ENCODE measurements at regions not wholly inside any gene's neighbourhood (a gene's known extent, or its start where the extent isn't known, plus 50 kb on each side); places are given as distances from the start of the nearest gene placed in this dataset.

DNA sequence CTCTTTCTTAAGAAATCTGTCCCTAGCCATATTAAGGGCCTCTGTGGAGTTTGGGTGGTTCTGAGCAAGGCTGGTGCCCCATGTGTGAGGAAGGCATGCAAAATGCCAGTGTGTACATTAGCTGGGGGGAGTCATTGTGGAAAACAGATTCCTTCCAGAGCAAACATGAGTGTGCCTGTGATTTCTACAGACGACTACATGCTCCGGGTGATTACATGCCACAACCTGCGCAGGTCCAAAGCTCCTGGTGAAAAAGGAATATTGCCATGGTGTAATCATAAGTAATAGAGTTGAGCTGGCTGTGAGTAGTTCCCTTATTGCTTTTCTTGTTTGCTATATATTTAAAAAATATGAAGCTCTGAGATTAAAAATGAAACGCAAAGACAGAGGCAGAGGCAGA, 102.1 kb downstream of the ACER2 start:
- no peak for DNase-seq (ENCODE audit: low spot score)
- TF ChIP-seq, protein P1, sequence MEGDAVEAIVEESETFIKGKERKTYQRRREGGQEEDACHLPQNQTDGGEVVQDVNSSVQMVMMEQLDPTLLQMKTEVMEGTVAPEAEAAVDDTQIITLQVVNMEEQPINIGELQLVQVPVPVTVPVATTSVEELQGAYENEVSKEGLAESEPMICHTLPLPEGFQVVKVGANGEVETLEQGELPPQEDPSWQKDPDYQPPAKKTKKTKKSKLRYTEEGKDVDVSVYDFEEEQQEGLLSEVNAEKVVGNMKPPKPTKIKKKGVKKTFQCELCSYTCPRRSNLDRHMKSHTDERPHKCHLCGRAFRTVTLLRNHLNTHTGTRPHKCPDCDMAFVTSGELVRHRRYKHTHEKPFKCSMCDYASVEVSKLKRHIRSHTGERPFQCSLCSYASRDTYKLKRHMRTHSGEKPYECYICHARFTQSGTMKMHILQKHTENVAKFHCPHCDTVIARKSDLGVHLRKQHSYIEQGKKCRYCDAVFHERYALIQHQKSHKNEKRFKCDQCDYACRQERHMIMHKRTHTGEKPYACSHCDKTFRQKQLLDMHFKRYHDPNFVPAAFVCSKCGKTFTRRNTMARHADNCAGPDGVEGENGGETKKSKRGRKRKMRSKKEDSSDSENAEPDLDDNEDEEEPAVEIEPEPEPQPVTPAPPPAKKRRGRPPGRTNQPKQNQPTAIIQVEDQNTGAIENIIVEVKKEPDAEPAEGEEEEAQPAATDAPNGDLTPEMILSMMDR (IDR thresholded peaks at IDR 0.05; ENCODE audit: extremely low read depth, insufficient read depth, missing control alignments), result no peak
- in situ Hi-C loops (cut with MboI; ENCODE audit: low pct_unique_long_range_greater_than_20kb, low sequenced_read_pairs, unreplicated experiment), result no loop called here

All from GM13977 (cell line).